K562 (cell line): ENCODE measurements at regions not wholly inside any gene's neighbourhood (a gene's known extent, or its start where the extent isn't known, plus 50 kb on each side); places are given as distances from the start of the nearest gene placed in this dataset.
A peak's percentile ranks its signal among the peaks of the same experiment; 100 is the strongest.
"Not testable (repeated sequence)": the region's sequence is repeated elsewhere in the genome, so short reads cannot be mapped to it uniquely, and the experiment has no call there.

Source experiments
- ATAC-seq: fragments of 200-7000 bp; cut with Tn5 transposase; 3 replicates; pipeline ENCODE4 v1.9.1; 2020; ENCODE audit warnings: moderate library complexity
- BruUV-seq: library from RNA; stranded (reverse); fragments of 400-500 nt; replicated peaks from 2 replicates; lab custom pipeline; 2021; lab: Mats Ljungman, UMichigan
- CTCF ChIA-PET: fragments of 300-600 bp; formaldehyde crosslinking; extraction: SDS; loops from one replicate; lab custom pipeline; 2021; ENCODE audit warnings: low intra/inter-chr PET ratio; lab: Yijun Ruan, JAX
- POLR2A ChIA-PET: fragments of 300-600, 350-650 bp; sonication (Branson Sonifier 250); formaldehyde crosslinking; extraction: SDS; loops from one replicate; lab custom pipeline; 2021; ENCODE audit warnings: antibody characterized with exemption, inconsistent platforms; lab: Yijun Ruan, JAX
- DNase-seq, 4 experiments: peaks; one replicate each; pipeline versions ENCODE4 v3.0.0 to v3.0.0-alpha.2; 2011 to 2018; ENCODE audit warnings: low spot score in 3 of 4, mixed read lengths in 3 of 4; ENCODE audit errors: extremely low read depth in 1 of 4
- FAIRE-seq: peaks from 2 replicates; lab custom pipeline; 2011; peaks lifted over from hg19 to GRCh38; lab: Jason Lieb, UNC
- H2AFZ ChIP-seq: 2 replicates; pipeline ENCODE4 v1.6.0; 2011; ENCODE audit warnings: low read depth, low read length, control low read depth, inconsistent platforms
- H3K27ac ChIP-seq: fragments of 200-600 bp; 3 replicates; pipeline ENCODE4 v1.8.0; 2011; ENCODE audit warnings: low read depth, mild to moderate bottlenecking, control low read depth, inconsistent platforms, low read length, moderate library complexity, mixed read lengths; ENCODE audit errors: extremely low read depth
- H3K27me3 ChIP-seq, 2 experiments: fragments of 300-600 bp in 1 of 2; 2 replicates in 1 of 2; 3 replicates in 1 of 2; pipeline versions ENCODE4 v1.6.0 to v1.8.0; 2011; ENCODE audit warnings: inconsistent platforms in 2 of 2, low read length in 2 of 2, mild to moderate bottlenecking in 1 of 2, mixed read lengths in 1 of 2, moderate library complexity in 1 of 2; ENCODE audit not compliant: control insufficient read depth in 2 of 2, insufficient read depth in 2 of 2
- H3K36me3 ChIP-seq: fragments of 300-600 bp; 3 replicates; pipeline ENCODE4 v1.8.0; 2011; ENCODE audit warnings: mild to moderate bottlenecking, low read length, inconsistent platforms; ENCODE audit not compliant: control insufficient read depth, insufficient read depth
- H3K4me1 ChIP-seq, 2 experiments: fragments of 200-600 bp in 1 of 2; replicated peaks in 1 of 2; 2 replicates in 1 of 2; 3 replicates in 1 of 2; pipeline versions ENCODE4 v1.5.1 to v1.8.0; 2011; ENCODE audit warnings: inconsistent platforms in 2 of 2, low read length in 2 of 2, mild to moderate bottlenecking in 1 of 2, mixed read lengths in 1 of 2, moderate library complexity in 1 of 2; ENCODE audit not compliant: control insufficient read depth in 2 of 2, insufficient read depth in 2 of 2
- H3K4me2 ChIP-seq: 2 replicates; pipeline ENCODE4 v1.6.1; 2011; ENCODE audit warnings: low read length, control low read depth, inconsistent platforms, mixed read lengths; ENCODE audit not compliant: insufficient read depth
- H3K4me3 ChIP-seq: fragments of 200-600 bp; sonication (generic), shearing (Covaris generic); 2 replicates; pipeline ENCODE4 v1.5.1; 2016; ENCODE audit warnings: control low read depth, inconsistent platforms
- H3K79me2 ChIP-seq: fragments of 200-600 bp; 3 replicates; pipeline ENCODE4 v1.8.0; 2011; ENCODE audit warnings: low read length, inconsistent platforms; ENCODE audit not compliant: control insufficient read depth, insufficient read depth
- H3K9ac ChIP-seq, 2 experiments: 2 replicates each; pipeline versions ENCODE4 v1.6.0 to v1.6.1; 2011; ENCODE audit warnings: low read depth in 2 of 2, low read length in 2 of 2, control low read depth in 1 of 2, inconsistent platforms in 1 of 2, mild to moderate bottlenecking in 1 of 2, mixed read lengths in 1 of 2; ENCODE audit not compliant: insufficient read depth in 1 of 2
- H3K9me1 ChIP-seq: one replicate; pipeline ENCODE4 v1.6.0; 2011; ENCODE audit warnings: inconsistent platforms, mild to moderate bottlenecking, low read length, moderate library complexity; ENCODE audit not compliant: control insufficient read depth, insufficient read depth
- H3K9me3 ChIP-seq: replicated peaks from 2 replicates; pipeline ENCODE4 v1.5.1; 2011; ENCODE audit warnings: low read depth, low read length, inconsistent platforms; ENCODE audit not compliant: control insufficient read depth, insufficient read depth
- H4K20me1 ChIP-seq: replicated peaks from 2 replicates; pipeline ENCODE4 v1.6.1; 2011; ENCODE audit warnings: low read length, inconsistent platforms, mixed read lengths; ENCODE audit not compliant: control insufficient read depth, insufficient read depth
- WGBS: fragments of 100-300 bp; shearing (Covaris generic); methylation state at CpG from one replicate; pipeline ENCODE4 v1.1.6; 2016; ENCODE audit warnings: low coverage, mixed read lengths; ENCODE audit not compliant: insufficient coverage; ENCODE audit errors: missing lambda C conversion rate; 5-methylcytosine and 5-hydroxymethylcytosine counted together
- in situ Hi-C: fragments of 300-500 bp; cut with MboI; formaldehyde crosslinking; loops from 4 replicates; pipeline ENCODE4 v1.15.0; 2018; ENCODE audit warnings: inconsistent platforms, mixed read lengths
- intact Hi-C: fragments of 100-400 bp; cut with micrococcal nuclease; formaldehyde crosslinking; loops from 2 replicates; pipeline ENCODE4 v1.14.2; 2022

DNA sequence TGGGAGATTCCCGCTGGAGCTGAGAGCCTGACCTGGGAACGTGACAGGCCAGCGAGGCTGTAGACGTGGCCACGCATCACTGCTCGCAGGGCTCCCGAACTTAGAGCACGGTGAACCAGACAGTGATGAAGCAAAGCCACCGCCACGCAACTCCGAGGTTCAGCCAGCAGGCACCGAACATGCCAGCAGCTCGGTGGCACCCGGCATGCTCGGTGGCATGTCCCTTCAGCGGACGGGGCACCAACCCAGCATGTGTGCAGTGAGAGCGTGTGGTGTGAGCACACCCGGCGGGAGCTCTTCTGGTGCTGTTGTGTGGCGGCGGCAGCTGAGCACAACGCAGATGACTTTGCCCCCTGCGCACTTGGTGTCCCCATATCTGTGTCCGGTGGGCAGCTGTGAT lies 4468.2 kb upstream of the TPTE start:
- BruUV-seq, H3K9ac ChIP-seq, H3K79me2 ChIP-seq, H4K20me1 ChIP-seq, H3K36me3 ChIP-seq, DNase-seq, H2AFZ ChIP-seq, H3K27ac ChIP-seq, H3K4me3 ChIP-seq, H3K4me1 ChIP-seq, intact Hi-C loops, POLR2A ChIA-PET, H3K9me1 ChIP-seq, H3K4me2 ChIP-seq, H3K27me3 ChIP-seq, H3K9me3 ChIP-seq, in situ Hi-C loops, ATAC-seq, FAIRE-seq, CTCF ChIA-PET: not testable (repeated sequence)
- no CpG with 5 or more reads among the region's 25 CpGs for WGBS

DNA sequence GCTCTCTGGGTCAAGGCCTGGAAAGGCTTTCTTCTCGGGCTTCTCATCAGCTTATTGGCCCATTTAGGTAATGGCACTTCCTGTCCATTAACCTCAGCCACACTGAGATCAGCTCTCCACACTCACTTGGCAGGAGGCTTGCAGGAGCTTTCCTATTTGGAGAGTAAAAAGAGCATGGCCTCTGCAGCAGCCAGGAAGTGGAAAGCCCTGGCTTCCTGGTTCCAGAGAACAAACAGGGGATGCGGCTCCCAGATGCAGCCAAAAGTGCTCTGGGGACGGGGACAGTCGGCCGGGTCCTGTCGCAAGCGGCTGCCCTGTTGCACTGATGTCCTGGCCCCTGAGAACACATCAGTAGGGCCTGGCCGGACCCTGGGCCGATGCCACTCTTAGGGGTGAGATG lies 4462.4 kb upstream of the TPTE start:
- H3K9me1 ChIP-seq, BruUV-seq, H3K27me3 ChIP-seq, H3K4me3 ChIP-seq, POLR2A ChIA-PET, H3K4me2 ChIP-seq, DNase-seq, H2AFZ ChIP-seq, H3K4me1 ChIP-seq, H3K36me3 ChIP-seq, CTCF ChIA-PET, H4K20me1 ChIP-seq, intact Hi-C loops, H3K9me3 ChIP-seq, H3K27ac ChIP-seq, FAIRE-seq, in situ Hi-C loops, H3K9ac ChIP-seq, H3K79me2 ChIP-seq, ATAC-seq: not testable (repeated sequence)
- WGBS = no CpG with 5 or more reads among the region's 9 CpGs

- DNase-seq, H3K79me2 ChIP-seq, H3K4me2 ChIP-seq, BruUV-seq, POLR2A ChIA-PET, H2AFZ ChIP-seq, intact Hi-C loops, in situ Hi-C loops, H3K9me3 ChIP-seq, H3K4me3 ChIP-seq, H3K27me3 ChIP-seq, ATAC-seq, H4K20me1 ChIP-seq, H3K9ac ChIP-seq, H3K4me1 ChIP-seq, H3K36me3 ChIP-seq, CTCF ChIA-PET, H3K27ac ChIP-seq, H3K9me1 ChIP-seq, FAIRE-seq: not testable (repeated sequence)
- no CpG with 5 or more reads among the region's 21 CpGs for WGBS
Measured at GRCh38 chr21:6060054-6060681, 4461.2 kb upstream of the TPTE start.

DNA sequence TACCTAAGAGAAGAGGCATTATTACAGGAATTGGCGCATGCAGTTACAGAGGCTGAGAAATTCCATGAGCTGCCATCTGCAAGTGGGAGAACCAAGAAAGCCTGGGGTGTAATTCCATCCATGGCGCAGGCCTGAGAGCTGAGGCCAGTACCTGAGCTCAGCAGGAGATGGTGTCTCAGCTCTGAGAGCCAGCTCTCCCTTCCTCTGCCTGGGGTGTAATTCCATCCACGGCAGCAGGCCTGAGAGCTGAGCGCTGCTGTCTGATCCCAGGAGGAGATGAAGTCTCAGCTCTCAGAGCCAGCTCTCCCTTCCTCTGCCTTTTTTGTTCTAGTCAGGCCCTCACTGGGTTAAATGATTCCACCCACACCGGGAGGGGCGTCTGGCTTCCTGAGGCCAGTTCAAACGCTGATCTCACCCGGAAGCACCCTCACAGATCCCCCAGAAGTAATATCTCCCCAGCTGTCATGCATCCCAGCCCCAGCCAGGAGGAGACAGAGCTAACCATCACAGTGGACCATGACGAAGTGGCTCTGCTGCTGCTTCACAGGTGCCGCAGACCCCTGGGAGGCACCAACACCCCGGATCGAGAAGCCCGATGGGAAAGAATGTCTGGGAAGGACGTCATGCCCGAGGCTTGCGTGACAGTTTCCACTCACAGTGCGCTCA lies 4454.9 kb upstream of the TPTE start:
- H4K20me1 ChIP-seq, DNase-seq, H3K27me3 ChIP-seq, BruUV-seq, CTCF ChIA-PET, H3K4me2 ChIP-seq, H3K36me3 ChIP-seq, in situ Hi-C loops, H3K4me3 ChIP-seq, H3K9me1 ChIP-seq, H3K27ac ChIP-seq, H3K4me1 ChIP-seq, H3K9me3 ChIP-seq, FAIRE-seq, POLR2A ChIA-PET, H2AFZ ChIP-seq, H3K9ac ChIP-seq, intact Hi-C loops, H3K79me2 ChIP-seq: not testable (repeated sequence)
- no CpG with 5 or more reads among the region's 17 CpGs for WGBS
- ATAC-seq = peak; percentile 44; the same call in 2 of the 3 replicates
